Suprapubic skin (tissue), 4 donors: ENCODE measurements at regions not wholly inside any gene's neighbourhood (a gene's known extent, or its start where the extent isn't known, plus 50 kb on each side); places are given as distances from the start of the nearest gene placed in this dataset.

Experiments
- DNase-seq, 2 donors: peaks; one replicate each; pipeline ENCODE4 v3.0.0-alpha.2; 2019; ENCODE audit warnings: low spot score in 2 of 2
- H3K27ac ChIP-seq: fragments of 200-600 bp; sonication (generic); one replicate; pipeline ENCODE4 v1.5.1; 2019
- H3K27me3 ChIP-seq: fragments of 200-600 bp; sonication (generic); one replicate; pipeline ENCODE4 v1.5.1; 2019
- H3K36me3 ChIP-seq: fragments of 200-600 bp; sonication (generic); one replicate; pipeline ENCODE4 v1.5.1; 2019
- H3K4me1 ChIP-seq: fragments of 200-600 bp; sonication (generic); one replicate; pipeline ENCODE4 v1.5.1; 2019
- H3K4me3 ChIP-seq: fragments of 200-600 bp; sonication (generic); one replicate; pipeline ENCODE4 v1.5.1; 2019; ENCODE audit warnings: mild to moderate bottlenecking
- H3K9me3 ChIP-seq: fragments of 200-600 bp; sonication (generic); one replicate; pipeline ENCODE4 v1.5.1; 2019
- EP300 ChIP-seq: sonication (generic); formaldehyde crosslinking; IDR thresholded peaks from one replicate; pipeline ENCODE4 v1.6.1; 2017; ENCODE audit warnings: antibody characterized with exemption
- POLR2A ChIP-seq, 2 donors: fragments of 450-650 bp; IDR thresholded peaks; one replicate each; pipeline ENCODE4 v1.6.1; 2017; ENCODE audit warnings: antibody characterized with exemption in 2 of 2, mild to moderate bottlenecking in 2 of 2, moderate library complexity in 2 of 2
- POLR2AphosphoS5 ChIP-seq, 3 donors: sonication (generic); formaldehyde crosslinking; IDR thresholded peaks; one replicate each; pipeline ENCODE4 v1.6.1; 2017; ENCODE audit warnings: antibody characterized with exemption in 3 of 3
- WGBS: methylation state at CpG from one replicate; pipeline ENCODE4 v1.1.5; 2018; 5-methylcytosine and 5-hydroxymethylcytosine counted together
- TF ChIP-seq, protein P1 (sequence below), 2 donors: fragments of 200-600 bp in 1 of 2; fragments of 450-650 bp in 1 of 2; sonication (generic) in 1 of 2; IDR thresholded peaks; one replicate each; pipeline ENCODE4 v1.5.1; 2016 to 2019; ENCODE audit warnings: antibody characterized with exemption in 2 of 2, mild to moderate bottlenecking in 1 of 2, moderate library complexity in 1 of 2

DNA sequence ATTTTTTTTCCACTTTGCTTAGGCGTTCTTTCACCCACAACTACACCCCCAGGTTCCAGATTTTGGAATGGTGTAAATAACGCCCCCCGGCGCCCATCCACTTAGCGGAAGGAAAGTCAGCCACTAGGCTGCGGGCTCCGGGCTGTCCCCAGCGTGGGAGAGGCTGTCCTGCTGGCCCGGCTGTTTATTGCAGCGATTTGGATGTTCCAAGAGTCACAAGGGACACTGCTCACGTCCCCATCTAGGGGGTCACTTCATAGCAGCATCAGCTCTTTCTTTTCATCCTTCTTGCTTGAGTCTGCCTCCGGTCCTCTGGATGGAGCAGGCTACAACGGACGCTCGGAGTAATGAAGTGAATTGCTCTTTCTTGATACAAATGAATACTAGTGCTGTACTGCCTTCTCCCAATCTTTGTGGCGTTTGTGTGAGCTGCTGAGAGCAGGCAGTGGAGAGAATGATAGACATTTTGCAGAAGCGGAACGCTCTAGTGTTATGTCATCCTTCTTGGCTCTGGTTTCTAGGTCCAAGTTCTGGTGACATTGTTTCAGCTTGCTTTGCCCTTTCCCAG lies 50.7 kb upstream of the PAIP2B start:
- no peaks in the 10 kb centered on the region for H3K9me3 ChIP-seq
- peaks cover 17% of the 10 kb centered on the region for H3K4me1 ChIP-seq
- peak overlapping the region; percentile 52 for H3K4me3 ChIP-seq
- H3K27me3 ChIP-seq = peaks cover 69% of the 10 kb centered on the region
- no peak for TF ChIP-seq EP300
- TF ChIP-seq, protein P1, sequence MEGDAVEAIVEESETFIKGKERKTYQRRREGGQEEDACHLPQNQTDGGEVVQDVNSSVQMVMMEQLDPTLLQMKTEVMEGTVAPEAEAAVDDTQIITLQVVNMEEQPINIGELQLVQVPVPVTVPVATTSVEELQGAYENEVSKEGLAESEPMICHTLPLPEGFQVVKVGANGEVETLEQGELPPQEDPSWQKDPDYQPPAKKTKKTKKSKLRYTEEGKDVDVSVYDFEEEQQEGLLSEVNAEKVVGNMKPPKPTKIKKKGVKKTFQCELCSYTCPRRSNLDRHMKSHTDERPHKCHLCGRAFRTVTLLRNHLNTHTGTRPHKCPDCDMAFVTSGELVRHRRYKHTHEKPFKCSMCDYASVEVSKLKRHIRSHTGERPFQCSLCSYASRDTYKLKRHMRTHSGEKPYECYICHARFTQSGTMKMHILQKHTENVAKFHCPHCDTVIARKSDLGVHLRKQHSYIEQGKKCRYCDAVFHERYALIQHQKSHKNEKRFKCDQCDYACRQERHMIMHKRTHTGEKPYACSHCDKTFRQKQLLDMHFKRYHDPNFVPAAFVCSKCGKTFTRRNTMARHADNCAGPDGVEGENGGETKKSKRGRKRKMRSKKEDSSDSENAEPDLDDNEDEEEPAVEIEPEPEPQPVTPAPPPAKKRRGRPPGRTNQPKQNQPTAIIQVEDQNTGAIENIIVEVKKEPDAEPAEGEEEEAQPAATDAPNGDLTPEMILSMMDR (IDR thresholded peaks at IDR 0.05) = peak; percentile 21 to 24
- H3K27ac ChIP-seq = no peak overlapping the region
- 8% methylated on average over 18 of the region's 18 CpGs for WGBS
- no peaks in the 10 kb centered on the region for H3K36me3 ChIP-seq
- no peak for DNase-seq

DNA sequence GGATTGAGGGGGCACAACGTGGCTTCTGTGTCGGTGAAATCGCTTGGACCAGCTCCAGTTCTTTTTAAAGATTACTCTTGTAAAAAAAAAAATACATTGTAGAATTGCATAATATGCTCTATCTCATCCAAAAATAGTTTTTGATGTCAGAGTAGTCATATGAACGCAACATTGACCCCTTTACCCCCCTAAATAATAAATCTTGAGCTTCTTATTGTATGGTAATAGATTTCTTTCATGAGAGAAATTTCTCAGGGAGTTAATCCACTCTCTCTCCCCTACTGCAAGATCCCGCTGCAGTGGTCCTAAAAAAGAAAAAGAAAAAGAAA lies 50.2 kb upstream of the PAIP2B start:
- H3K27me3 ChIP-seq = peaks cover 69% of the 10 kb centered on the region
- no peak for DNase-seq
- no peaks in the 10 kb centered on the region for H3K9me3 ChIP-seq
- peaks cover 17% of the 10 kb centered on the region for H3K4me1 ChIP-seq
- H3K4me3 ChIP-seq = peak overlapping the region; percentile 52
- no peak for TF ChIP-seq EP300
- TF ChIP-seq, protein P1 (IDR thresholded peaks at IDR 0.05) = no peak
- no peak for TF ChIP-seq POLR2A (IDR thresholded peaks at IDR 0.05)
- TF ChIP-seq POLR2AphosphoS5 (IDR thresholded peaks at IDR 0.05) = no peak
- WGBS = 4% methylated on average over 5 of the region's 5 CpGs
- peak overlapping the region; percentile 4 for H3K27ac ChIP-seq
- H3K36me3 ChIP-seq = no peaks in the 10 kb centered on the region

DNA sequence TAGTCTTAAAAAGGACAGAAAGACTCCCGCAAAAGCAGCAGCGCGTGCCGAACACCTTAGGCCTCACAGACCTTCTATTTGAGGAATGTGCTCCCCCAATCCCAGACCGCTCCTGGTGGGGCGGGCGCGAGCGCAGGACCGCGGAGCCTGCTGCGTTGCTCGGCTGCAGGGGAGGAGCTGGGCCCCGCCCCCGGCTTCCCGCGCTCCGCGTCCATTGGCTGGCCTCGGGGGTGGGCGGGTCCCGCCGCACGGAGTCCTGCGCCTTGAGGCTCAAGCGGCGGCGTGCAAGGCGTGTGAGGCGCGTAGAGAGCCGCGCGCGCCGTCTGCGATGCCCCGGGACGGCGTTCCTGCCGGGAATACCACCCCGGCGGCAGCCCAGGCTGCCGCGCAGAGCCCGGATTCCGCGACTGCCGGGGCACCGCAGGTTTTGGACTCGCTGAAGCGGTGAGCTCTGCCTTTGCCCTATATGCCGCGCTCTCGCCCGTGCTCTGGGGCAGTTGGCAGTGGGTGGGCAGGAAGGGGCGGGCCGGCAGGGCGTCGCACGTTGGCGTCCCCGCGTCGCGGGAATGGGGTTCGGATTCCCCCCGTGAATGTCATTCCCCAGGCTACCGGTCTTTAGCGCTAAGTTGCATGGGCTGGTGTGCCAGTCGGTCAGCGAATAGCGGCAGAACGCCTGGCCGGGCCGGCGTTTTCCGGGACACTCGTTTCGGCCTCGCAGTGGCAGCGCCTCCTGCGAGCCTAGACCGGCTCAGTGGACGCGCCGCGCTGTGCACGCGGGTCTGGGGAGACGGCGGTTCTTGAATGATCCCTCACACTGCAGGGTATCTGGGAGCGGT lies 49.6 kb upstream of the PAIP2B start:
- Histone ChIP-seq H3K9me3 (no peaks in the 10 kb centered on the region), H3K27me3 (peaks cover 71% of the 10 kb centered on the region), H3K4me1 (peaks cover 17% of the 10 kb centered on the region), H3K4me3 (peak overlapping the region; percentile 52), H3K36me3 (no peaks in the 10 kb centered on the region), H3K27ac (peak overlapping the region; percentile 4)
- TF ChIP-seq POLR2AphosphoS5 (IDR thresholded peaks at IDR 0.05) = no peak
- no peak for TF ChIP-seq EP300
- no peak for TF ChIP-seq POLR2A (IDR thresholded peaks at IDR 0.05)
- TF ChIP-seq, protein P1 (IDR thresholded peaks at IDR 0.05) = no peak
- DNase-seq = peak; percentile 87
- WGBS = under 1% methylated on average over 16 of the region's 93 CpGs
